ENCODE measurements at regions not wholly inside any gene's neighbourhood (a gene's known extent, or its start where the extent isn't known, plus 50 kb on each side); places are given as distances from the start of the nearest gene placed in this dataset.

- DNase-seq, result no peak
Measured at GRCh38 chr7:47145186-47145725, 436.7 kb downstream of the TNS3 start.

GRCh38 chr7:47143339-47143738 is 438.6 kb downstream of the TNS3 start:
- DNase-seq, result no peak

GRCh38 chr7:47142867-47143175 is 439.1 kb downstream of the TNS3 start:
- DNase-seq, result no peak

- no peak for DNase-seq
Measured at GRCh38 chr7:47142169-47142866, 439.6 kb downstream of the TNS3 start.

- no peak for DNase-seq
Measured at GRCh38 chr7:47132471-47132870, 449.4 kb downstream of the TNS3 start.

GRCh38 chr7:47128700-47129099 is 453.2 kb downstream of the TNS3 start:
- no peak for DNase-seq

- DNase-seq, result no peak
Measured at GRCh38 chr7:47125529-47125928, 456.4 kb downstream of the TNS3 start.

- DNase-seq, result no peak
Measured at GRCh38 chr7:47119261-47119865, 462.5 kb downstream of the TNS3 start.

- DNase-seq, result no peak
Measured at GRCh38 chr7:47104206-47104549, 477.7 kb downstream of the TNS3 start.

GRCh38 chr7:47103498-47104205 is 478.3 kb downstream of the TNS3 start:
- DNase-seq, result no peak

- DNase-seq, result no peak
Measured at GRCh38 chr7:47102331-47102841, 479.5 kb downstream of the TNS3 start.

- DNase-seq, result peak in 1 of 2 experiments; percentile 57
Measured at GRCh38 chr7:47100817-47101435, 481.0 kb downstream of the TNS3 start.

GRCh38 chr7:47100148-47100816 is 481.6 kb downstream of the TNS3 start:
- no peak for DNase-seq

GRCh38 chr7:47097431-47097830 is 484.5 kb downstream of the TNS3 start:
- DNase-seq, result no peak

- no peak for DNase-seq
Measured at GRCh38 chr7:47095946-47096345, 486.0 kb downstream of the TNS3 start.

- no peak for DNase-seq
Measured at GRCh38 chr7:47094462-47094861, 487.4 kb downstream of the TNS3 start.

GRCh38 chr7:47093320-47094234 is 488.3 kb downstream of the TNS3 start:
- no peak for DNase-seq

- no peak for DNase-seq
Measured at GRCh38 chr7:47092336-47092735, 489.6 kb downstream of the TNS3 start.

- DNase-seq, result no peak
Measured at GRCh38 chr7:47091141-47091540, 490.8 kb downstream of the TNS3 start.

- no peak for DNase-seq
Measured at GRCh38 chr7:47089461-47089860, 492.4 kb downstream of the TNS3 start.

GRCh38 chr7:47089068-47089417 is 492.9 kb downstream of the TNS3 start:
- no peak for DNase-seq

Data from SW 1271 (cell line).